Neural cell (in vitro differentiated cells): ENCODE measurements at regions not wholly inside any gene's neighbourhood (a gene's known extent, or its start where the extent isn't known, plus 50 kb on each side); places are given as distances from the start of the nearest gene placed in this dataset.

Source experiments
- H2AFZ ChIP-seq: fragments of 200-600, 300-800 bp; sonication (generic), shearing (Covaris generic); 2 replicates; pipeline ENCODE4 v1.6.0; 2014; ENCODE audit warnings: low read depth, mild to moderate bottlenecking, antibody characterized with exemption, low read length, moderate library complexity
- H3F3A ChIP-seq: fragments of 200-600 bp; shearing (Covaris generic); 2 replicates; pipeline ENCODE4 v1.6.1; 2016; ENCODE audit warnings: mild to moderate bottlenecking, moderate library complexity, mixed read lengths, antibody characterized with exemption, low read length; ENCODE audit not compliant: insufficient read depth, poor library complexity, severe bottlenecking
- H3K27ac ChIP-seq: fragments of 200-600, 300-800 bp; sonication (generic), shearing (Covaris generic); 2 replicates; pipeline ENCODE4 v1.5.1; 2014; ENCODE audit warnings: mild to moderate bottlenecking, low read length, moderate library complexity
- H3K27me3 ChIP-seq: fragments of 300-800, 200-600 bp; sonication (generic), shearing (Covaris generic); 2 replicates; pipeline ENCODE4 v1.6.0; 2014; ENCODE audit warnings: mild to moderate bottlenecking, low read depth, low read length, moderate library complexity; ENCODE audit not compliant: insufficient read depth
- H3K36me3 ChIP-seq: fragments of 300-800, 200-600 bp; sonication (generic), shearing (Covaris generic); 2 replicates; pipeline ENCODE4 v1.5.1; 2014; ENCODE audit warnings: mild to moderate bottlenecking, antibody characterized with exemption, low read length, moderate library complexity; ENCODE audit not compliant: insufficient read depth
- H3K4me2 ChIP-seq: fragments of 300-800, 200-600 bp; sonication (generic), shearing (Covaris generic); 2 replicates; pipeline ENCODE4 v1.6.0; 2014; ENCODE audit warnings: mild to moderate bottlenecking, low read length
- H3K4me3 ChIP-seq: fragments of 300-800, 200-600 bp; sonication (generic), shearing (Covaris generic); 2 replicates; pipeline ENCODE4 v1.5.1; 2014; ENCODE audit warnings: mild to moderate bottlenecking, low read length, moderate library complexity
- H3K79me2 ChIP-seq: fragments of 200-600 bp; shearing (Covaris generic); replicated peaks from 2 replicates; pipeline ENCODE4 v1.6.0; 2014; ENCODE audit warnings: mild to moderate bottlenecking, low read length, moderate library complexity; ENCODE audit not compliant: insufficient read depth
- H3K9ac ChIP-seq: fragments of 300-800, 200-600 bp; sonication (generic), shearing (Covaris generic); 2 replicates; pipeline ENCODE4 v1.6.1; 2016; ENCODE audit warnings: mild to moderate bottlenecking, low read length, mixed read lengths
- H3K9me2 ChIP-seq: fragments of 200-600 bp; shearing (Covaris generic); 2 replicates; pipeline ENCODE4 v1.6.1; 2016; ENCODE audit warnings: mild to moderate bottlenecking, low read length, mixed read lengths; ENCODE audit not compliant: insufficient read depth
- H3K9me3 ChIP-seq: fragments of 200-600, 300-800 bp; sonication (generic), shearing (Covaris generic); 2 replicates; pipeline ENCODE4 v1.6.1; 2016; ENCODE audit warnings: mild to moderate bottlenecking, mixed run types, low read length, moderate library complexity, mixed read lengths
- H4K20me1 ChIP-seq: fragments of 200-600 bp; shearing (Covaris generic); 2 replicates; pipeline ENCODE4 v1.6.1; 2016; ENCODE audit warnings: mild to moderate bottlenecking, mixed run types; ENCODE audit not compliant: insufficient read depth
- CTCF ChIP-seq: fragments of 450-650 bp; IDR thresholded peaks from 2 replicates; pipeline ENCODE4 v1.5.1; 2014; ENCODE audit warnings: antibody characterized with exemption, mild to moderate bottlenecking, moderate library complexity; ENCODE audit not compliant: poor library complexity, severe bottlenecking
- EP300 ChIP-seq: fragments of 450-650 bp; conservative IDR thresholded peaks from 2 replicates; pipeline ENCODE4 v1.6.1; 2014; ENCODE audit warnings: antibody characterized with exemption, mild to moderate bottlenecking, moderate library complexity; ENCODE audit not compliant: poor library complexity, severe bottlenecking
- EZH2 ChIP-seq: fragments of 200-600, 300-800 bp; shearing (Covaris generic), sonication (generic); IDR thresholded peaks from 2 replicates; pipeline ENCODE4 v1.6.1; 2014; ENCODE audit warnings: antibody characterized with exemption, low read length, borderline replicate concordance, mild to moderate bottlenecking; ENCODE audit not compliant: insufficient read depth, poor library complexity, severe bottlenecking
- MXI1 ChIP-seq: fragments of 450-650 bp; conservative IDR thresholded peaks from 2 replicates; pipeline ENCODE4 v1.6.1; 2014; ENCODE audit warnings: antibody characterized with exemption, mild to moderate bottlenecking; ENCODE audit not compliant: poor library complexity, severe bottlenecking
- POLR2AphosphoS5 ChIP-seq: IDR thresholded peaks from 2 replicates; pipeline ENCODE4 v1.6.1; 2012
- RAD21 ChIP-seq: fragments of 450-650 bp; conservative IDR thresholded peaks from 2 replicates; pipeline ENCODE4 v1.6.1; 2014; ENCODE audit warnings: antibody characterized with exemption, mild to moderate bottlenecking, moderate library complexity
- TAF1 ChIP-seq: IDR thresholded peaks from 2 replicates; pipeline ENCODE4 v1.6.1; 2012; ENCODE audit warnings: low read depth
- TF ChIP-seq, protein P1 (sequence below): IDR thresholded peaks from 2 replicates; pipeline ENCODE4 v1.6.1; 2012; ENCODE audit warnings: borderline replicate concordance

DNA sequence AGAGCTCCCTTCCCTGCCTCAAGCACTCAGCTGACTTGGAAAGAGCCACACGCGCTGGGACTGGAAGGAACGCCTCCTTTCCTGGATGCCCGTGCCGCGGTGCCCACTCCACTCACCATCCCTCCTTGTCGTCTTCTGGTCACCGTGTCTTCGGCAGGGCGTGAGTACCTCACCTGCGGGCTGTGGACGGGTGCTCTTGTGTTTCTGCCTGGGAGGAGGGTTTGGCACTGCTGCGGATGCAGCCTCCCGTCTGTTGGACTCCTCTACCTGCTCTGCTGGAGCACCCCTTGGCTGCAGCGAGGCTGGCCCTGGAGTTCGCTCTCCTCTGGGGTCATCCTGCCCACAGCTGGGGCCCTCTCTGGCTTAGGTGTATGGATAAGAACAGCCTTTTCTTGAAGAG lies 612.7 kb downstream of the BRD1 start:
- Histone ChIP-seq H3K27ac (no peak overlapping the region), H3K4me2 (no peak overlapping the region), H3K79me2 (no peaks in the 10 kb centered on the region), H3F3A (no peaks in the 10 kb centered on the region), H3K36me3 (no peaks in the 10 kb centered on the region), H3K4me3 (no peak overlapping the region), H2AFZ (no peak overlapping the region), H3K9me3 (no peaks in the 10 kb centered on the region), H4K20me1 (no peaks in the 10 kb centered on the region), H3K27me3 (no peaks in the 10 kb centered on the region), H3K9ac (no peak overlapping the region), H3K9me2 (no peaks in the 10 kb centered on the region)
- no peak for TF ChIP-seq POLR2AphosphoS5
- TF ChIP-seq EZH2: no peak
- TF ChIP-seq RAD21: no peak
- TF ChIP-seq, protein P1, sequence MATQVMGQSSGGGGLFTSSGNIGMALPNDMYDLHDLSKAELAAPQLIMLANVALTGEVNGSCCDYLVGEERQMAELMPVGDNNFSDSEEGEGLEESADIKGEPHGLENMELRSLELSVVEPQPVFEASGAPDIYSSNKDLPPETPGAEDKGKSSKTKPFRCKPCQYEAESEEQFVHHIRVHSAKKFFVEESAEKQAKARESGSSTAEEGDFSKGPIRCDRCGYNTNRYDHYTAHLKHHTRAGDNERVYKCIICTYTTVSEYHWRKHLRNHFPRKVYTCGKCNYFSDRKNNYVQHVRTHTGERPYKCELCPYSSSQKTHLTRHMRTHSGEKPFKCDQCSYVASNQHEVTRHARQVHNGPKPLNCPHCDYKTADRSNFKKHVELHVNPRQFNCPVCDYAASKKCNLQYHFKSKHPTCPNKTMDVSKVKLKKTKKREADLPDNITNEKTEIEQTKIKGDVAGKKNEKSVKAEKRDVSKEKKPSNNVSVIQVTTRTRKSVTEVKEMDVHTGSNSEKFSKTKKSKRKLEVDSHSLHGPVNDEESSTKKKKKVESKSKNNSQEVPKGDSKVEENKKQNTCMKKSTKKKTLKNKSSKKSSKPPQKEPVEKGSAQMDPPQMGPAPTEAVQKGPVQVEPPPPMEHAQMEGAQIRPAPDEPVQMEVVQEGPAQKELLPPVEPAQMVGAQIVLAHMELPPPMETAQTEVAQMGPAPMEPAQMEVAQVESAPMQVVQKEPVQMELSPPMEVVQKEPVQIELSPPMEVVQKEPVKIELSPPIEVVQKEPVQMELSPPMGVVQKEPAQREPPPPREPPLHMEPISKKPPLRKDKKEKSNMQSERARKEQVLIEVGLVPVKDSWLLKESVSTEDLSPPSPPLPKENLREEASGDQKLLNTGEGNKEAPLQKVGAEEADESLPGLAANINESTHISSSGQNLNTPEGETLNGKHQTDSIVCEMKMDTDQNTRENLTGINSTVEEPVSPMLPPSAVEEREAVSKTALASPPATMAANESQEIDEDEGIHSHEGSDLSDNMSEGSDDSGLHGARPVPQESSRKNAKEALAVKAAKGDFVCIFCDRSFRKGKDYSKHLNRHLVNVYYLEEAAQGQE: no peak
- no peak for TF ChIP-seq TAF1
- TF ChIP-seq EP300: no peak
- no peak for TF ChIP-seq MXI1

DNA sequence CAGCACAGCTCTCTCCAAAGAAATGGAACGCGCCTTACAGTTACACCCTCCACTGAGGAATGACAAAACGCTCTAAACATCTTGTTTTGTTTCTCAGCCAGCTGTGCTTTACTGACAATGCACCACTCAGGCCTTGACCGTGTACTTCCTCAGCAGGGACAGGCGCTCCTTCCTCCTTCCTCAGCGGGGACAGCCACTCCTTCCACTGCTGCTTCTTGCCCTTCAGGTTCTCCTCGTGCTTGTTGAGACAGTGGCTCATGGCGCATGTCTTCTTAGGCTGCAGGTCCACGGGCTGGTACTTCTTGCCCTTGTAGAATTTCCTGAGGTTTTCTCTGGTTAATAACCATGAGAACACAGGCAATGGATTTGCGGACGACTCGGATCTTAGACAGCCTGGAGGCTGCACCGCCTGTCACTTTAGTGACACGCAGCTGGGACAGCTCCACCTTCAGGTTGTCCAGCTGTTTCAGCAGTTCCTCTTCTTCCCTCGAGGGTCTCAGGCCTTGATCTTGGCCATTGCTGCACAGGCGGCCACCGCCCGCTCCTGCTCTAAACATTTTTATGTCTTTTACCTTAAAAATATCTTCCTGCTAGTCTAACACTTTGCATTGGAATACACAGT lies 613.8 kb downstream of the BRD1 start:
- H3K9me2 ChIP-seq: no peaks in the 10 kb centered on the region
- no peaks in the 10 kb centered on the region for H3K79me2 ChIP-seq
- TF ChIP-seq TAF1 (no peak), CTCF (no peak), EP300 (no peak), MXI1 (no peak), POLR2AphosphoS5 (no peak), RAD21 (no peak)
- TF ChIP-seq, protein P1: no peak
- H3F3A ChIP-seq: no peaks in the 10 kb centered on the region
- no peak overlapping the region for H3K4me3 ChIP-seq
- no peak overlapping the region for H3K27ac ChIP-seq
- no peaks in the 10 kb centered on the region for H3K27me3 ChIP-seq
- H3K9ac ChIP-seq: no peak overlapping the region
- no peaks in the 10 kb centered on the region for H3K9me3 ChIP-seq
- H4K20me1 ChIP-seq: no peaks in the 10 kb centered on the region
- no peak overlapping the region for H2AFZ ChIP-seq
- no peaks in the 10 kb centered on the region for H3K36me3 ChIP-seq
- H3K4me2 ChIP-seq: no peak overlapping the region
